Esophagus muscularis mucosa (tissue), 3 donors: ENCODE measurements at regions not wholly inside any gene's neighbourhood (a gene's known extent, or its start where the extent isn't known, plus 50 kb on each side); places are given as distances from the start of the nearest gene placed in this dataset.

Source experiments
- POLR2A ChIP-seq: fragments of 450-650 bp; IDR thresholded peaks from one replicate; pipeline ENCODE4 v1.6.1; 2017; ENCODE audit warnings: antibody characterized with exemption, moderate library complexity, mild to moderate bottlenecking, low read depth
- POLR2AphosphoS5 ChIP-seq, 2 donors: sonication (generic); formaldehyde crosslinking; IDR thresholded peaks; one replicate each; pipeline ENCODE4 v1.6.1; 2017; ENCODE audit warnings: antibody characterized with exemption in 2 of 2
- TF ChIP-seq, protein P1 (sequence below), 3 experiments: fragments of 200-600 bp in 2 of 3; fragments of 450-650 bp in 1 of 3; sonication (generic) in 2 of 3; IDR thresholded peaks; one replicate each; pipeline ENCODE4 v1.5.1; 2017 to 2019; ENCODE audit warnings: antibody characterized with exemption in 3 of 3, mild to moderate bottlenecking in 2 of 3, moderate library complexity in 1 of 3

DNA sequence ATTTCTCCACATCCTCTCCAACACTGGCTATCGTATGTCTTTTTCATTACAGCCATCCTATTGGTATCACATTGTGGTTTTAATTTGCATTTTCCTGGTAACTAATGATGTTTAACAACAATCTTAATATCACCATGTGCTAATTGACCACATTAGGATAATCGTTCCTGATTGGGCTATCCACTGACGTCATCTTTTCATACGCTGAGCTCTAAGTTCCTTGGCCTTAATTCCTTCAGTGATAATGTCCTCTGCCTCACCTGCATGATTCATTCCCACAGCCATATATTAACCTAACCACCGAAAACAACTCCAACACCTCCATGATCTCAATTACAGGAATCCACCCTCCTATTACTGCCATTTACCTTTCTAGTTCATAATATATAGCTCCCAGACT is 547.9 kb upstream of the BRINP1 start:
- TF ChIP-seq, protein P1, sequence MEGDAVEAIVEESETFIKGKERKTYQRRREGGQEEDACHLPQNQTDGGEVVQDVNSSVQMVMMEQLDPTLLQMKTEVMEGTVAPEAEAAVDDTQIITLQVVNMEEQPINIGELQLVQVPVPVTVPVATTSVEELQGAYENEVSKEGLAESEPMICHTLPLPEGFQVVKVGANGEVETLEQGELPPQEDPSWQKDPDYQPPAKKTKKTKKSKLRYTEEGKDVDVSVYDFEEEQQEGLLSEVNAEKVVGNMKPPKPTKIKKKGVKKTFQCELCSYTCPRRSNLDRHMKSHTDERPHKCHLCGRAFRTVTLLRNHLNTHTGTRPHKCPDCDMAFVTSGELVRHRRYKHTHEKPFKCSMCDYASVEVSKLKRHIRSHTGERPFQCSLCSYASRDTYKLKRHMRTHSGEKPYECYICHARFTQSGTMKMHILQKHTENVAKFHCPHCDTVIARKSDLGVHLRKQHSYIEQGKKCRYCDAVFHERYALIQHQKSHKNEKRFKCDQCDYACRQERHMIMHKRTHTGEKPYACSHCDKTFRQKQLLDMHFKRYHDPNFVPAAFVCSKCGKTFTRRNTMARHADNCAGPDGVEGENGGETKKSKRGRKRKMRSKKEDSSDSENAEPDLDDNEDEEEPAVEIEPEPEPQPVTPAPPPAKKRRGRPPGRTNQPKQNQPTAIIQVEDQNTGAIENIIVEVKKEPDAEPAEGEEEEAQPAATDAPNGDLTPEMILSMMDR (IDR thresholded peaks at IDR 0.05): no peak
- TF ChIP-seq POLR2A (no peak), POLR2AphosphoS5 (IDR thresholded peaks at IDR 0.05) (no peak)
